H1 (cell line): ENCODE measurements at regions not wholly inside any gene's neighbourhood (a gene's known extent, or its start where the extent isn't known, plus 50 kb on each side); places are given as distances from the start of the nearest gene placed in this dataset.
A peak's percentile ranks its signal among the peaks of the same experiment; 100 is the strongest.

Experiments used
- CTCF ChIA-PET: fragments of 300-600 bp; sonication (Branson Sonifier 250); formaldehyde crosslinking; loops from one replicate; lab custom pipeline; 2021; ENCODE audit not compliant: partially characterized antibody; lab: Charles Lee
- POLR2A ChIA-PET: fragments of 300-600 bp; sonication (Branson Sonifier 250); formaldehyde crosslinking; loops from one replicate; lab custom pipeline; 2021; ENCODE audit warnings: inconsistent platforms; ENCODE audit not compliant: partially characterized antibody; lab: Charles Lee
- DNase-seq, 2 experiments: peaks; one replicate each; pipeline versions ENCODE4 v3.0.0 to v3.0.0-alpha.2; 2010 to 2022; ENCODE audit warnings: low spot score in 2 of 2, low read depth in 1 of 2, mixed read lengths in 1 of 2
- FAIRE-seq: peaks from 2 replicates; lab custom pipeline; 2011; peaks lifted over from hg19 to GRCh38; lab: Jason Lieb, UNC
- H2AFZ ChIP-seq: 2 replicates; pipeline ENCODE4 v1.8.1; 2012; ENCODE audit warnings: low read length, inconsistent platforms
- H2AK5ac ChIP-seq: 2 replicates; pipeline ENCODE4 v1.6.1; 2013; ENCODE audit warnings: low read depth, low read length
- H2BK120ac ChIP-seq: replicated peaks from 2 replicates; pipeline ENCODE3; 2013; ENCODE audit warnings: low read depth, low read length, inconsistent platforms
- H2BK12ac ChIP-seq: 2 replicates; pipeline ENCODE4 v1.6.1; 2013; ENCODE audit warnings: low read depth, low read length
- H2BK15ac ChIP-seq: 2 replicates; pipeline ENCODE4 v1.6.1; 2013; ENCODE audit warnings: low read length
- H2BK20ac ChIP-seq: 2 replicates; pipeline ENCODE4 v1.6.1; 2013; ENCODE audit warnings: low read length
- H2BK5ac ChIP-seq: 2 replicates; pipeline ENCODE4 v1.6.1; 2013; ENCODE audit warnings: low read depth, low read length
- H3K14ac ChIP-seq: 2 replicates; pipeline ENCODE4 v1.6.1; 2013; ENCODE audit warnings: inconsistent platforms; ENCODE audit not compliant: insufficient read length
- H3K18ac ChIP-seq: 2 replicates; pipeline ENCODE4 v1.6.1; 2013; ENCODE audit warnings: low read length; ENCODE audit errors: extremely low read depth
- H3K23ac ChIP-seq: 2 replicates; pipeline ENCODE4 v1.6.1; 2013; ENCODE audit warnings: inconsistent platforms; ENCODE audit not compliant: insufficient read length
- H3K23me2 ChIP-seq: 2 replicates; pipeline ENCODE4 v1.6.1; 2013; ENCODE audit warnings: low read depth, low read length
- H3K27ac ChIP-seq: 2 replicates; pipeline ENCODE4 v1.6.1; 2011; ENCODE audit warnings: low read depth, low read length, inconsistent platforms
- H3K27me3 ChIP-seq, 4 experiments: replicated peaks in 1 of 4; 1 replicate in 1 of 4; 2 replicates in 3 of 4; pipeline versions ENCODE4 v1.6.1 to v1.8.1; 2011 to 2013; ENCODE audit warnings: low read length in 3 of 4, mild to moderate bottlenecking in 3 of 4, inconsistent platforms in 2 of 4, mixed read lengths in 2 of 4, moderate library complexity in 1 of 4; ENCODE audit not compliant: control insufficient read depth in 3 of 4, insufficient read depth in 3 of 4; ENCODE audit errors: extremely low read depth in 1 of 4
- H3K36me3 ChIP-seq, 4 experiments: 2 replicates each; pipeline versions ENCODE4 v1.6.1 to v1.8.1; 2011 to 2013; ENCODE audit warnings: mild to moderate bottlenecking in 4 of 4, low read length in 3 of 4, moderate library complexity in 2 of 4, control low read depth in 1 of 4, inconsistent platforms in 1 of 4; ENCODE audit not compliant: insufficient read depth in 4 of 4, control insufficient read depth in 2 of 4
- H3K4ac ChIP-seq: replicated peaks from 2 replicates; pipeline ENCODE3; 2013; ENCODE audit warnings: low read length, low read depth, mixed read lengths, inconsistent platforms; ENCODE audit not compliant: insufficient read length
- H3K4me1 ChIP-seq, 4 experiments: replicated peaks in 1 of 4; 1 replicate in 1 of 4; 2 replicates in 3 of 4; pipeline versions ENCODE4 v1.6.1 to v1.8.1; 2011 to 2013; ENCODE audit warnings: low read length in 3 of 4, inconsistent platforms in 2 of 4, mixed read lengths in 1 of 4; ENCODE audit not compliant: insufficient read depth in 4 of 4, control insufficient read depth in 3 of 4
- H3K4me2 ChIP-seq, 2 experiments: 2 replicates each; pipeline versions ENCODE4 v1.6.1 to v1.8.1; 2011 to 2013; ENCODE audit warnings: low read depth in 2 of 2, low read length in 2 of 2, control low read depth in 1 of 2, inconsistent platforms in 1 of 2, mild to moderate bottlenecking in 1 of 2; ENCODE audit not compliant: insufficient read depth in 1 of 2
- H3K4me3 ChIP-seq, 4 experiments: fragments of 200-600, 300-600 bp in 1 of 4; sonication (generic), shearing (Covaris generic), sonication (Bioruptor Twin) in 1 of 4; 2 replicates each; pipeline versions ENCODE4 v1.5.1 to v1.8.1; 2011 to 2016; ENCODE audit warnings: low read length in 4 of 4, low read depth in 3 of 4, control low read depth in 2 of 4, inconsistent platforms in 2 of 4, mild to moderate bottlenecking in 2 of 4, mixed read lengths in 1 of 4, moderate library complexity in 1 of 4; ENCODE audit not compliant: insufficient read depth in 2 of 4; ENCODE audit errors: extremely low read depth in 1 of 4
- H3K56ac ChIP-seq: replicated peaks from 2 replicates; pipeline ENCODE3; 2013; ENCODE audit warnings: low read depth, mild to moderate bottlenecking, mixed read lengths, low read length, inconsistent platforms; ENCODE audit not compliant: insufficient read length
- H3K79me1 ChIP-seq: 2 replicates; pipeline ENCODE4 v1.6.1; 2013; ENCODE audit warnings: low read depth, low read length, control low read depth
- H3K79me2 ChIP-seq, 2 experiments: 2 replicates each; pipeline versions ENCODE4 v1.6.1 to v1.8.1; 2012 to 2013; ENCODE audit warnings: low read length in 2 of 2, mild to moderate bottlenecking in 2 of 2, inconsistent platforms in 1 of 2; ENCODE audit not compliant: insufficient read depth in 2 of 2, control insufficient read depth in 1 of 2
- H3K9ac ChIP-seq, 4 experiments: replicated peaks in 1 of 4; 1 replicate in 1 of 4; 2 replicates in 3 of 4; pipeline versions ENCODE4 v1.6.1 to v1.8.1; 2011 to 2013; ENCODE audit warnings: low read depth in 3 of 4, low read length in 3 of 4, control low read depth in 2 of 4, mild to moderate bottlenecking in 2 of 4, moderate library complexity in 2 of 4, inconsistent platforms in 1 of 4; ENCODE audit errors: extremely low read depth in 1 of 4
- H3K9me3 ChIP-seq, 2 experiments: 2 replicates each; pipeline versions ENCODE4 v1.6.1 to v1.8.1; 2012 to 2013; ENCODE audit warnings: mild to moderate bottlenecking in 2 of 2, moderate library complexity in 2 of 2, control low read depth in 1 of 2, inconsistent platforms in 1 of 2, low read depth in 1 of 2, low read length in 1 of 2, mixed read lengths in 1 of 2; ENCODE audit not compliant: insufficient read depth in 2 of 2
- H4K20me1 ChIP-seq, 2 experiments: replicated peaks in 1 of 2; 2 replicates each; pipeline versions ENCODE3 to v1.8.1; 2011 to 2013; ENCODE audit warnings: inconsistent platforms in 2 of 2, low read length in 2 of 2, mild to moderate bottlenecking in 1 of 2; ENCODE audit not compliant: insufficient read depth in 2 of 2, control insufficient read depth in 1 of 2
- H4K5ac ChIP-seq: 2 replicates; pipeline ENCODE4 v1.6.1; 2013; ENCODE audit warnings: low read length, low read depth, mixed read lengths, inconsistent platforms; ENCODE audit not compliant: insufficient read length
- H4K8ac ChIP-seq: 2 replicates; pipeline ENCODE4 v1.8.0; 2013; ENCODE audit warnings: mild to moderate bottlenecking, moderate library complexity, low read length, inconsistent platforms; ENCODE audit not compliant: insufficient read depth; ENCODE audit errors: extremely low read depth
- H4K91ac ChIP-seq: replicated peaks from 2 replicates; pipeline ENCODE3; 2013; ENCODE audit warnings: low read length, mixed read lengths, inconsistent platforms; ENCODE audit not compliant: insufficient read length
- BRCA1 ChIP-seq: IDR thresholded peaks from 2 replicates; pipeline ENCODE4 v1.6.1; 2012; ENCODE audit warnings: low read depth, low read length, improper control_type of control experiment
- CREB1 ChIP-seq: IDR thresholded peaks from 2 replicates; pipeline ENCODE4 v1.6.1; 2012; ENCODE audit warnings: inconsistent platforms
- NANOG ChIP-seq: IDR thresholded peaks from 2 replicates; pipeline ENCODE4 v1.6.1; 2011; ENCODE audit warnings: low read length, low read depth, mild to moderate bottlenecking, inconsistent platforms; ENCODE audit not compliant: insufficient read depth, poor library complexity, severe bottlenecking
- WGBS, 2 experiments: shearing (Covaris generic) in 1 of 2; methylation state at CpG; one replicate each; pipeline versions ENCODE4 v1.1.6 to v1.1.7; 2013 to 2015; ENCODE audit warnings: low lambda C conversion rate in 2 of 2, mixed read lengths in 2 of 2, inconsistent platforms in 1 of 2, low coverage in 1 of 2, missing lambda C conversion rate in 1 of 2; ENCODE audit not compliant: insufficient replicate concordance in 2 of 2, insufficient coverage in 1 of 2, insufficient read length in 1 of 2; ENCODE audit errors: extremely low coverage in 1 of 2, missing lambda C conversion rate in 1 of 2; 5-methylcytosine and 5-hydroxymethylcytosine counted together

GRCh38 chr17:62159994-62160393 is 94.9 kb upstream of the MED13 start:
- 100% methylated on average over 1 of the region's 2 CpGs; no CpG with 5 or more reads in 1 of the 2 experiments for WGBS, 2 experiments
- ChIA-PET POLR2A (no interaction called here), CTCF (no interaction called here)
- TF ChIP-seq CREB1 (no peak), BRCA1 (no peak), NANOG (no peak)

More at GRCh38 chr17:62159994-62160393, 94.9 kb upstream of the MED13 start:
- Histone ChIP-seq H3K27ac (no peak overlapping the region), H2BK120ac (no peak overlapping the region), H4K8ac (no peak overlapping the region), H2BK15ac (no peak overlapping the region), H3K23ac (no peak overlapping the region), H2AFZ (no peak overlapping the region), H2BK5ac (no peak overlapping the region), H3K23me2 (no peaks in the 10 kb centered on the region), H4K91ac (no peak overlapping the region), H3K9me3 (no peaks in the 10 kb centered on the region), H3K18ac (no peak overlapping the region), H3K27me3 (no peaks in the 10 kb centered on the region), H4K5ac (no peak overlapping the region), H3K4me1 (no peaks in the 10 kb centered on the region), H3K79me1 (no peaks in the 10 kb centered on the region), H3K4me3 (no peak overlapping the region), H3K56ac (peak overlapping the region; percentile 59), H3K14ac (no peak overlapping the region), H3K4me2 (no peak overlapping the region), H3K9ac (no peak overlapping the region), H3K36me3 (no peaks in the 10 kb centered on the region), H3K4ac (no peak overlapping the region), H3K79me2 (no peaks in the 10 kb centered on the region), H2BK12ac (no peak overlapping the region), H4K20me1 (no peaks in the 10 kb centered on the region), H2AK5ac (no peak overlapping the region), H2BK20ac (no peak overlapping the region)
- DNase-seq (no peak), FAIRE-seq (no peak)
